22Rv1 (cell line): ENCODE measurements at regions not wholly inside any gene's neighbourhood (a gene's known extent, or its start where the extent isn't known, plus 50 kb on each side); places are given as distances from the start of the nearest gene placed in this dataset.

Experiments
- ZFX ChIP-seq: fragments of 450-650 bp; IDR thresholded peaks from 2 replicates; pipeline ENCODE4 v1.6.1; 2017; ENCODE audit warnings: antibody characterized with exemption, borderline replicate concordance
- TF ChIP-seq, protein P1 (sequence below): fragments of 450-650 bp; IDR thresholded peaks from 2 replicates; pipeline ENCODE4 v1.5.1; 2017; ENCODE audit warnings: mild to moderate bottlenecking

- TF ChIP-seq, protein P1, sequence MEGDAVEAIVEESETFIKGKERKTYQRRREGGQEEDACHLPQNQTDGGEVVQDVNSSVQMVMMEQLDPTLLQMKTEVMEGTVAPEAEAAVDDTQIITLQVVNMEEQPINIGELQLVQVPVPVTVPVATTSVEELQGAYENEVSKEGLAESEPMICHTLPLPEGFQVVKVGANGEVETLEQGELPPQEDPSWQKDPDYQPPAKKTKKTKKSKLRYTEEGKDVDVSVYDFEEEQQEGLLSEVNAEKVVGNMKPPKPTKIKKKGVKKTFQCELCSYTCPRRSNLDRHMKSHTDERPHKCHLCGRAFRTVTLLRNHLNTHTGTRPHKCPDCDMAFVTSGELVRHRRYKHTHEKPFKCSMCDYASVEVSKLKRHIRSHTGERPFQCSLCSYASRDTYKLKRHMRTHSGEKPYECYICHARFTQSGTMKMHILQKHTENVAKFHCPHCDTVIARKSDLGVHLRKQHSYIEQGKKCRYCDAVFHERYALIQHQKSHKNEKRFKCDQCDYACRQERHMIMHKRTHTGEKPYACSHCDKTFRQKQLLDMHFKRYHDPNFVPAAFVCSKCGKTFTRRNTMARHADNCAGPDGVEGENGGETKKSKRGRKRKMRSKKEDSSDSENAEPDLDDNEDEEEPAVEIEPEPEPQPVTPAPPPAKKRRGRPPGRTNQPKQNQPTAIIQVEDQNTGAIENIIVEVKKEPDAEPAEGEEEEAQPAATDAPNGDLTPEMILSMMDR, result no peak
- TF ChIP-seq ZFX, result no peak
These were observed 225.0 kb upstream of the ARHGEF26 start for GRCh38 chr3:153896197-153896596.
